Activated T-helper 2 cell treated with anti-CD3 and anti-CD28 coated beads, Interferon-gamma antibody, Interleukin-2, Interleukin-4, amounts not matched to agents 10 μg/mL and 5 μg/mL and 100 μg/mL, durations not matched to agents 14 hours and 24 hours and 36 hours (primary cell): ENCODE measurements at regions not wholly inside any gene's neighbourhood (a gene's known extent, or its start where the extent isn't known, plus 50 kb on each side); places are given as distances from the start of the nearest gene placed in this dataset.
"Not testable (repeated sequence)": the region's sequence is repeated elsewhere in the genome, so short reads cannot be mapped to it uniquely, and the experiment has no call there.

Experiments
- DNase-seq: peaks from one replicate; pipeline ENCODE4 v3.0.0; 2021; ENCODE audit warnings: low spot score
- H3K27ac Mint-ChIP-seq: one replicate; pipeline ENCODE4 v1.8.0; 2021; ENCODE audit warnings: mixed read lengths
- H3K27me3 Mint-ChIP-seq: one replicate; pipeline ENCODE4 v1.8.0; 2021; ENCODE audit warnings: low read depth, mixed read lengths
- H3K36me3 Mint-ChIP-seq: one replicate; pipeline ENCODE4 v1.8.0; 2021; ENCODE audit warnings: low read depth, mixed read lengths
- H3K4me1 Mint-ChIP-seq: one replicate; pipeline ENCODE4 v1.8.0; 2021; ENCODE audit warnings: low read depth, mixed read lengths
- H3K4me3 Mint-ChIP-seq: one replicate; pipeline ENCODE4 v1.8.0; 2021; ENCODE audit warnings: low read depth, mild to moderate bottlenecking, moderate library complexity, mixed read lengths
- H3K9me3 Mint-ChIP-seq: one replicate; pipeline ENCODE4 v1.8.0; 2021; ENCODE audit warnings: mixed read lengths
- intact Hi-C: fragments of 100-400 bp; cut with micrococcal nuclease; formaldehyde crosslinking; loops from one replicate; pipeline ENCODE4 v1.15.1; 2023

- H3K4me3 Mint-ChIP-seq = no peak overlapping the region
- H3K4me1 Mint-ChIP-seq = no peaks in the 10 kb centered on the region
- no peak overlapping the region for H3K27ac Mint-ChIP-seq
- H3K9me3 Mint-ChIP-seq = no peaks in the 10 kb centered on the region
- peaks cover 7% of the 10 kb centered on the region for H3K27me3 Mint-ChIP-seq
- intact Hi-C loops = no loop called here
- no peaks in the 10 kb centered on the region for H3K36me3 Mint-ChIP-seq
- no peak for DNase-seq
Measured at GRCh38 chr19:34085336-34085735, 87.0 kb upstream of the LSM14A start.

GRCh38 chr19:34088292-34088691, 84.0 kb upstream of the LSM14A start:
- Mint-ChIP-seq H3K27me3 (peaks cover 3% of the 10 kb centered on the region), H3K27ac (no peak overlapping the region), H3K9me3 (no peaks in the 10 kb centered on the region), H3K4me1 (no peaks in the 10 kb centered on the region), H3K4me3 (no peak overlapping the region), H3K36me3 (no peaks in the 10 kb centered on the region)
- DNase-seq = no peak
- intact Hi-C loops = no loop called here

- peaks cover 3% of the 10 kb centered on the region for H3K27me3 Mint-ChIP-seq
- no peaks in the 10 kb centered on the region for H3K9me3 Mint-ChIP-seq
- H3K4me3 Mint-ChIP-seq = no peak overlapping the region
- intact Hi-C loops = no loop called here
- no peaks in the 10 kb centered on the region for H3K4me1 Mint-ChIP-seq
- DNase-seq = no peak
- H3K36me3 Mint-ChIP-seq = no peaks in the 10 kb centered on the region
- H3K27ac Mint-ChIP-seq = no peak overlapping the region
Measured at GRCh38 chr19:34089566-34089965, 82.7 kb upstream of the LSM14A start.

GRCh38 chr19:34094960-34095359, 77.3 kb upstream of the LSM14A start:
- intact Hi-C loops = loop anchor here (5.0 kb wide), 1 partner anchor 318 kb away; no protein-coding TSS in a partner anchor
- no peaks in the 10 kb centered on the region for H3K36me3 Mint-ChIP-seq
- no peaks in the 10 kb centered on the region for H3K4me1 Mint-ChIP-seq
- H3K27me3 Mint-ChIP-seq = peaks cover 14% of the 10 kb centered on the region
- no peak overlapping the region for H3K27ac Mint-ChIP-seq
- H3K4me3 Mint-ChIP-seq = no peak overlapping the region
- DNase-seq = no peak
- no peaks in the 10 kb centered on the region for H3K9me3 Mint-ChIP-seq

- intact Hi-C loops = loop anchor here (5.0 kb wide), 1 partner anchor 318 kb away; no protein-coding TSS in a partner anchor
- H3K27me3 Mint-ChIP-seq = peaks cover 14% of the 10 kb centered on the region
- not testable (repeated sequence) for H3K36me3 Mint-ChIP-seq, H3K9me3 Mint-ChIP-seq, H3K4me3 Mint-ChIP-seq, H3K27ac Mint-ChIP-seq, H3K4me1 Mint-ChIP-seq, DNase-seq
Measured at GRCh38 chr19:34095411-34095810, 76.9 kb upstream of the LSM14A start.

GRCh38 chr19:34096020-34096915, 76.0 kb upstream of the LSM14A start:
- Mint-ChIP-seq H3K27ac (no peak overlapping the region), H3K9me3 (no peaks in the 10 kb centered on the region), H3K27me3 (peaks cover 14% of the 10 kb centered on the region), H3K4me3 (no peak overlapping the region), H3K36me3 (no peaks in the 10 kb centered on the region), H3K4me1 (no peaks in the 10 kb centered on the region)
- DNase-seq = no peak
- intact Hi-C loops = loop anchor here (5.0 kb wide), 1 partner anchor 319 kb away; no protein-coding TSS in a partner anchor

- no peak for DNase-seq
- Mint-ChIP-seq H3K4me3 (no peak overlapping the region), H3K27ac (no peak overlapping the region), H3K36me3 (no peaks in the 10 kb centered on the region), H3K9me3 (no peaks in the 10 kb centered on the region), H3K4me1 (no peaks in the 10 kb centered on the region), H3K27me3 (peaks cover 8% of the 10 kb centered on the region)
- intact Hi-C loops = no loop called here
Measured at GRCh38 chr19:34104096-34104495, 68.2 kb upstream of the LSM14A start.

GRCh38 chr19:34104557-34104956, 67.7 kb upstream of the LSM14A start:
- Mint-ChIP-seq H3K4me1 (no peaks in the 10 kb centered on the region), H3K27ac (no peak overlapping the region)
- intact Hi-C loops = no loop called here

GRCh38 chr19:34109596-34109995, 62.7 kb upstream of the LSM14A start:
- no peaks in the 10 kb centered on the region for H3K4me1 Mint-ChIP-seq
- intact Hi-C loops = no loop called here

More at GRCh38 chr19:34104557-34104956, 67.7 kb upstream of the LSM14A start:
- DNase-seq = no peak
- H3K4me3 Mint-ChIP-seq = no peak overlapping the region
- no peaks in the 10 kb centered on the region for H3K36me3 Mint-ChIP-seq
- no peaks in the 10 kb centered on the region for H3K9me3 Mint-ChIP-seq
- peaks cover 6% of the 10 kb centered on the region for H3K27me3 Mint-ChIP-seq

GRCh38 chr19:34118879-34119748, 53.2 kb upstream of the LSM14A start:
- DNase-seq = no peak
- Mint-ChIP-seq H3K9me3 (no peaks in the 10 kb centered on the region), H3K27me3 (peaks cover 11% of the 10 kb centered on the region), H3K4me1 (peaks cover 1% of the 10 kb centered on the region), H3K27ac (no peak overlapping the region), H3K4me3 (no peak overlapping the region), H3K36me3 (no peaks in the 10 kb centered on the region)
- intact Hi-C loops = no loop called here

More at GRCh38 chr19:34109596-34109995, 62.7 kb upstream of the LSM14A start:
- no peak overlapping the region for H3K27ac Mint-ChIP-seq
- H3K4me3 Mint-ChIP-seq = no peak overlapping the region
- no peaks in the 10 kb centered on the region for H3K9me3 Mint-ChIP-seq
- DNase-seq = no peak
- H3K27me3 Mint-ChIP-seq = no peaks in the 10 kb centered on the region
- H3K36me3 Mint-ChIP-seq = no peaks in the 10 kb centered on the region

- intact Hi-C loops = no loop called here
- Mint-ChIP-seq H3K9me3 (no peaks in the 10 kb centered on the region), H3K4me3 (no peak overlapping the region), H3K4me1 (peaks cover 1% of the 10 kb centered on the region), H3K27ac (no peak overlapping the region), H3K27me3 (peaks cover 11% of the 10 kb centered on the region), H3K36me3 (no peaks in the 10 kb centered on the region)
- no peak for DNase-seq
Measured at GRCh38 chr19:34120141-34120540, 52.2 kb upstream of the LSM14A start.

- no peak overlapping the region for H3K27ac Mint-ChIP-seq
- no peaks in the 10 kb centered on the region for H3K9me3 Mint-ChIP-seq
- no peaks in the 10 kb centered on the region for H3K36me3 Mint-ChIP-seq
- peaks cover 9% of the 10 kb centered on the region for H3K27me3 Mint-ChIP-seq
- peaks cover 1% of the 10 kb centered on the region for H3K4me1 Mint-ChIP-seq
- H3K4me3 Mint-ChIP-seq = no peak overlapping the region
- intact Hi-C loops = loop anchor here (1.0 kb wide), 1 partner anchor 24 kb away; no protein-coding TSS in a partner anchor
- DNase-seq = peak; percentile 23
Measured at GRCh38 chr19:34120846-34121639, 51.3 kb upstream of the LSM14A start.
